Glomerular visceral epithelial cell (primary cell): ENCODE measurements at regions not wholly inside any gene's neighbourhood (a gene's known extent, or its start where the extent isn't known, plus 50 kb on each side); places are given as distances from the start of the nearest gene placed in this dataset.

Source experiments
- DNase-seq: peaks from one replicate; pipeline ENCODE4 v3.0.0-alpha.2; 2016; ENCODE audit errors: extremely low spot score

GRCh38 chr4:58688568-58688967 is 1578.4 kb upstream of the IGFBP7 start:
- DNase-seq, result no peak

DNA sequence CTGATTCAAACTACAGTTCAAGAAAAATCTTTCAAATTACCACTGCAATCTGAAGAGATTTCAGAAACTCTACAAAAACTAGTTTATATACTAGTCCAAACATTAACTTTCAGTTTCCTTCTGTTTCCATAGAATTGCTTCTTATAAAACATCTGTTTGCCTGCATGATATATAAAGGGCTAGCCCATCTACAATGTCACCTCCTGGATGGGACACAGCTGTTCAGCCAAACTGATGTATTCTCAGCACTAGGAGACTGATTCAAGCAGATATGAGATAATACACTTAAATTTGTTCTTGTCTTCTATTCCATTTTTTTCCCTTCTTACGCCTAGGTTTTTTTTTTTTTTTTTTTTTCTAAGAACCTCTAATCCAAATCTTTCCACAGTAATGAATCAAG is 1569.7 kb upstream of the IGFBP7 start:
- DNase-seq, result no peak

DNA sequence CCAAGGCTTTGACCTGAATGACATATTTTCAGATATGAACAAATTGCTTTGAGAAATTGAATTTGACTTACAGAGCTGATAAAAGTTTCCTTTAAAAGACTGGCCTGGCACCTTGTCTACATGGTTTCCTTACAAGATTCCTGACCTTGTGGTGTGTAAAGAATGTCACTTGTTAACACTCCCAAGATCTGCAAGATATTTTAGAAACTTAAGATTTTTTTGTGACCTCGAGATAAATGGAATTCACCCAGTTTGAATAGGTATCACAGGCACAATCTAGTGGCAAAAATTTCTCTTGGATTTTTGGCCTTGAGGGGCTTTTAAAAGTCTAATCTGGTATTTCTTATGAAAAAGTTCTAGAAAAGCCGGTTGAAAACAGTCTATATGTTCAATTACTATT is 1568.9 kb upstream of the IGFBP7 start:
- no peak for DNase-seq

DNA sequence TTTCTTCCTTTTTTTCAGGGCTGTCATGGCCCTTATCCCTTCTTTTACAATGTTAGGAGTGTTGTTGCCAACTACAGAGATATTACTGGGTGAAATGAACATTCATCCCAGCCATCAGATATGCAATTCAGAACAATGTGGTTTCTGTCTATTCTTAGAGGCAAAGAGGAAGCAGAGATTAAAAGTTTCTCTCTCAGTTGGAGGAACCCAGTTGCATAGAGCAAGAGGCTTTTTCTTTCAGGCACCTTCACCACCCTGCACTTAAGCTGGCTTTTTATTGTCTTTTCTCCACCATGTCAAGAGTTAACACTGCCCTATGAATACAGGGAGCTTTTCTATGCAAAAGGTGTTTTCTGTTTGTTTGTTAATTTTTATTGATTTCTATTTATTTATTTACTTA is 1559.6 kb upstream of the IGFBP7 start:
- no peak for DNase-seq

DNA sequence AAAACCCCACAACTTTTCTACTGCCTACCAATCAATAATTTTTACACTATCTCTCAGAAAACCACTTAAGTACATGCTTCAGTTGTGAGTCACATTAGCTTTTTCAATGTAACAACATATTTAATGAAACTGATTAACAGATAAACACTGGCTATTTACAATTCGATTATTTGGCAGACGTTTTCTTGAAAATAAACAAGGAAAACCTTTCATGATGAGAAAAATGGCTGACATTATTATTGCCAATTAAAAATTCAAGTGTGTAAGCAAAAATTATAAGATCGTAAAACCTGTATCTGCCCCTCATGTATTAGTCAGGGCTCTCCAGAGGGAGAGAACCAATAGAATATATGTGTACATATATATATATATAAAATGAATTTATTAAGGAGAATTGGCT is 1555.5 kb upstream of the IGFBP7 start:
- DNase-seq, result no peak

DNA sequence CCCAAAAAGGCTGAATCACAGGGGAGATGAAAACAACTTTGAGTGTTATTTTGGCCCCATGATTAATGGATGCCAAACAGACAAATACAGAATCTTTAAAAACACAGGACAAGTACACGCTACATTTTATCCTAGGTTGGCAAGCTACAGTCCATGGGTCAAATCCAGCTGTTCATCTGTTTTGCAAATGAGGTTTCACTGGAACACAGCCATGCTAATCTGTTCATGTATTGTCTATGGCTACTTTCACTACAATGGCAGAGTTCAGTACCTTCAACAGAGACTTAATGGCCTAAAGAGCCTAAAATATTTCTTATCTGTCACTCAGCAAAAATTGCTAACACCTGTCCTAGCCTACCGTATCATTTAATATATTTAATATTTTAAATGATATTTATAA is 1548.5 kb upstream of the IGFBP7 start:
- no peak for DNase-seq

DNA sequence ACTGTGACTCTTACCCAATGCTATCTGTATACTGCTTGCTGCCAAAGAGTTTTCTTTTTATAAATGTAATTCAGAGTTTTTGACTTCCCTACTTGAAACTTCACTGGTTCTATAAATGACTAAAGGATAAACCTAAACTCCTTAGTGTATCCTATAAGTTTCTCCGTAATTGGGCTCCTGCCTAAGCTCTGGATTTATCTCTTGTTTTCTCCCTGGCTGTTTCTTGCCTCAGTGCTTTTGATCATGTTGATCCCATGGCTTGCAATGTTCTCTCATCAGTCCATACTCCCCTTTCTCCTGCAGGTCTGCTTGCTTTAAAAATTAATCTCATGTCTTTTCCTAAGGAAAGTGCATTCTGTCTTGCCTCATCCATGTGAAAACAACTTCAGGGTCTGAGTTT is 1543.1 kb upstream of the IGFBP7 start:
- DNase-seq, result no peak

GRCh38 chr4:58649226-58649625 is 1539.0 kb upstream of the IGFBP7 start:
- no peak for DNase-seq

GRCh38 chr4:58646126-58646525 is 1535.9 kb upstream of the IGFBP7 start:
- DNase-seq, result no peak

- no peak for DNase-seq
Measured at GRCh38 chr4:58644549-58644948, 1534.4 kb upstream of the IGFBP7 start.

- DNase-seq, result no peak
Measured at GRCh38 chr4:58636381-58636780, 1526.2 kb upstream of the IGFBP7 start.

- no peak for DNase-seq
Measured at GRCh38 chr4:58617226-58617625, 1507.0 kb upstream of the IGFBP7 start.

DNA sequence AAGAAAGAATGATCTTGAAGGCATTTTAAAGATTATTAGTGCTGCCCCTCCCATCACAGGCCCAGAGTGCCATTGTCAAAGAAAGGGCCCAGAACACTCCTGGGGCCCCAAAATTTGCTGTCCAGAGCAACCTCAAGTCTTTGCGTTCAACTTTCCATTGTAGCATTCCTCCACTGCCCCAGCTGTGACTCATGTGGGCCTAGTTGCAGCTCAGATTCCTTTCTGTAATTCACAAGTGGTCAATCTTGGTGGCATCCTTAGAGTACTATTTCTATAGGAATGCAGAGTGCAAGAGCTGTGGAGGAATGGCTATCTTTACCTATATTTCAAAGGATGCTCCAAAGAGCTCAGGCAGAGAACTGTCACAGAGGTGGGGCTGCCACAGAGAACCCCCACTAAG is 1500.8 kb upstream of the IGFBP7 start:
- DNase-seq, result no peak

GRCh38 chr4:58606303-58606702 is 1496.1 kb upstream of the IGFBP7 start:
- no peak for DNase-seq

GRCh38 chr4:58603951-58604350 is 1493.8 kb upstream of the IGFBP7 start:
- DNase-seq, result no peak

DNA sequence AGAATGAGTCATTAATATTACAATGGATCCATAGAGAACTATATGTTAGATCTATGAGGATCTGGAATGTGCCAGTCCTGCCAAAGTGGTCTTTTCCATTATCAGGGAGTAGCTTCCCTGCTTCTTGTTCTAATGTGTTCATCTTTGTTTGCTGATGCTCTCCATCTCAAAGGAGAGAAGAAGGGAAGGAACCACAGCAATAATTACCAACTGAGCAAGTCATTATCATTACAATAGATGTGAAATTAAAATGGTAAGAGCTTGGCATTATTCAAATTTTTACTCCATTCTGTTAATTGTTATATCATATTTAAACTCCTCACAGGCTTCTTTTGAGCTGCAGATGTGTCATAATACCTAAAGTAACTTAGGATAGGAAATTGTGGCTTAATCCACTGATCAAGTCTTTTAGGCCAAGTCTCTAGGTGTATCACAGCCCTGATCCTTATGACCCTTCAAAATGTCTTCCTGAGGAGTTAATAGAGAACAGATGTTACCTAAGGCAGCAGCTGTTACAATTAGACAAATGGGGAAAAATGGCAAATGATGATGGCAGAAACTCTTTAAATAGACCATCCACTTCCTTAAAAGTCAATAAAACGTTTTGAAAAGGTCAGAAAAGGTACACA is 1492.7 kb upstream of the IGFBP7 start:
- no peak for DNase-seq

GRCh38 chr4:58602022-58602421 is 1491.8 kb upstream of the IGFBP7 start:
- DNase-seq, result no peak

DNA sequence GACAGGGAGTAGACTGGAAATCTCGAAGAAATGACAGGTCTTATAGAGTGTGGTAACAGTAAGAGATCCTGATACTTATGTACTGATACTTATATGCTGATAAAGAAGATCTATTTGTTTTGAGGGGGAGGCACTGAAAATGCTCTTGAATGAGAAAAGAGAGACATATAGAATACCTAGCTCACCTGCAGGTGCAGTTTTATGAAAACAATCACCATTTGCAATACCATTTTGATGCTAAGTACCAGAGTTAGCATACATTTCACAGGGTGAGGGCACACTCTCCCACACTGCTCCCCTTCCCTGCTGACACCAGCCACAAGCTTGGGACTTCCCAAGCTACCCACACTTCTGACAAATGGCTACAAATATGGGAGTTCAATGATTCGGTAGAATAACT is 1490.1 kb upstream of the IGFBP7 start:
- no peak for DNase-seq

DNA sequence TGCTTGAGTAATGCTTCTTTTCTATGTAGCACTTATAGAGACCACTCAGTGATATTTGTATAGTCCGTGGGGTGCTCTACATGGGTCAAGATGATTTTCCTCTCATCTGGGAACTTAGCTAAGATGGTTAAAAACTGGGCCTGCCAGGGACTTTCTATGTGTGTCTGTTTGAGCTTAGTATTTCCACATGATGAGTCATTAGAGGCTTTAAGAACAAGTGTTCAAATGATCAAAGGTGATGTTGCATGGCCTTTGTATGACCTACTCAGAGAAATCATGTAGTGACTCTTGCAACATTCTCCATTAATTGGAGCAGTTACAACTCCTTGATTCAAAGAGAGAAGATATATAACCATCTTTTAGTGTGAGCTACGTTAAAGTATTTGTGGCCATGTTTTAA is 1480.5 kb upstream of the IGFBP7 start:
- peak; percentile 1 for DNase-seq

- DNase-seq, result peak; percentile 23
Measured at GRCh38 chr4:58587856-58588255, 1477.7 kb upstream of the IGFBP7 start.

DNA sequence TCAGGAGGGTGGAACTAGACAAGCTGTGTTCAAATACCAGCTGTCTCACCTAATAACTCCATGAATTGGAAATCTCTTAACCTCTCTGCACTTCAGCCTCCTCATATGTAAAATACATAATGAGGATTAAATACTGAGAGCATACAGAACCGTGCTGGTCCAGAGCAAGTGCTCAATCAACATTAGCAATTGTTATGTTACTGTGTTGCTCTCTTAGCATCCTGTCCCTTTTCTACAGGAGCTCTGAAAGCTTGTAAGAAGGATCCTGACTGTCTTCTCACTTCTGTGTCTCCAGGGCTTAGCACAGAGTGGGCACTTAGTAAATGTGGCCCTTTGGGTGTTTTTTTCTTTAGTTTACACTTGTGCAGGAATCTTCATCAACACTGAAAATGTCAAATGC is 1456.1 kb upstream of the IGFBP7 start:
- no peak for DNase-seq

DNA sequence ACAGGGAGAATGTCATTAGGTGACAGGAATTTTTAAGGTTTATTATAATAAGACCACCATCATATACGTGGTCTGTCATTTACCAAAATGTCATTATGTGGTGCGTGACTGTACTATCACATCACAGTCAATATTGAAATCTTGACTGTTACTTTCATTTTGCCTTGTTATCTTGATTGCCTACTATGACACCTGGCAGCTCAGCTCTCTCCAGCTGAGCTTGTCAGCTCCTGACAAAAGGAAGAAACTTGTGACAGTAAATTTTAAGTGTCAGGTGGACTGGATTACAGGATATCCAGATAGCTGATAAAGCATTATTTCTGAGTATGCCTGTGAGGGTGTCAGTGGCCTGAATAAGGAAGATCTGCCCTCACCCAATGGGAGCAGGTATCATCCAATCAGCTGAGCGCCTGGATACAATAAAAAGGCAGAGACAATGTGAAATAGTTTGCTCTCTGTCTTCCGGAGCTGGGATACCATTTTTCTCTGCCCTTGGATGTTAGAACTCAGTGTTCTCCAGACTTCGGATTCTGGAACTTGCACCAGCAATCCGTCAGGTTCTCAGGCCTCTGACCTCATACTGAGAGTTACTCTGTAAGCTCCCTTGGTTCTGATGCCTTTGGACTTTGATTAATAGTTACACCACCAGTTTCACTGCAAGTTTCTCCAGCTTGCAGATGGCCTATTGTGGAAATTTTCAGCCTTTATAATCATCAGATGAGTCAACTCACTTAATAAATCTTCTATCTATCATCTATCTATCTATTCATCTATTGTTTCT is 1454.7 kb upstream of the IGFBP7 start:
- DNase-seq, result no peak

DNA sequence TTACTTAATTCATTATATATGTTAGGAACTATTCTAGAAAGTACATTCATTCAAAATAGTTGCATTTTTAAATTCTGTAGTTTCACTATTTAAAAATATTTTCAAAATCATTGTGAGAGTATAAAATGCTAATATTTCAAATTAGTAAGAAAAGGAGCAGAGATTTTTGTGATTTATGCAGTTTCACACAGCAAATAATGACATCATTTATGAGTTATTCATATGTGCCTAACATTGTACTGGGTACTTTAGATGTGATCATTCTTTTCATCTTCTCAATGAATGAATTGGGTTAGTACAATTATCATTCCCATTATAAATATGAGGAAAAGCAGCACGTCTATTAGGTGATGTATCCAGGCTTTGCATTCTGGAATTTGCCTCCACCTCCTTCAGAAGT is 1451.0 kb upstream of the IGFBP7 start:
- no peak for DNase-seq

- no peak for DNase-seq
Measured at GRCh38 chr4:58560736-58561135, 1450.6 kb upstream of the IGFBP7 start.
